Stimulated activated CD8-positive, alpha-beta memory T cell treated with anti-CD3 and anti-CD28 coated beads, Interleukin-15, amount 100 ng/mL, for 48 hours (primary cell): ENCODE measurements at regions not wholly inside any gene's neighbourhood (a gene's known extent, or its start where the extent isn't known, plus 50 kb on each side); places are given as distances from the start of the nearest gene placed in this dataset.
"Not testable (repeated sequence)": the region's sequence is repeated elsewhere in the genome, so short reads cannot be mapped to it uniquely, and the experiment has no call there.

Source experiments
- DNase-seq, 2 donors: peaks; one replicate each; pipeline ENCODE4 v3.0.0-alpha.2; 2020; ENCODE audit warnings: low read depth in 2 of 2

DNA sequence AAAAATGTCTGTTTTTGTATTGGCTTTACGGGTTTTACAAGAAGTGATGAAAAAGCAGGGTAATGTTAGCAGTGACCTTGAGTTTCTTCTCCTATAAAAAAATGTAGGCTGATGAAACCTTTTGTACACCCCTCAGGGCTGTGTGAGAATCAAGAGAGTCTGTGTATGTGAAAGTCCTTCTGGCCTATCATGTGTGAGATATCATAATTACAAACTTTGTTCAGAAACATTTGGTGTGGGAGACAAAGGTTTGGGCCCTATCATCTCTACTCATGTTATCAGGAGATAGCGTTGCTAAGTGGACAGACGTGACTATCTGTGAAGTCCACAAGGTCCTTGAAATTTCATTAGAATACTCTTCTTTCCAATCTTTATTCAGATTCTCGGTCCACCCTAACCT lies 170.6 kb upstream of the HAND2 start:
- no peak for DNase-seq

DNA sequence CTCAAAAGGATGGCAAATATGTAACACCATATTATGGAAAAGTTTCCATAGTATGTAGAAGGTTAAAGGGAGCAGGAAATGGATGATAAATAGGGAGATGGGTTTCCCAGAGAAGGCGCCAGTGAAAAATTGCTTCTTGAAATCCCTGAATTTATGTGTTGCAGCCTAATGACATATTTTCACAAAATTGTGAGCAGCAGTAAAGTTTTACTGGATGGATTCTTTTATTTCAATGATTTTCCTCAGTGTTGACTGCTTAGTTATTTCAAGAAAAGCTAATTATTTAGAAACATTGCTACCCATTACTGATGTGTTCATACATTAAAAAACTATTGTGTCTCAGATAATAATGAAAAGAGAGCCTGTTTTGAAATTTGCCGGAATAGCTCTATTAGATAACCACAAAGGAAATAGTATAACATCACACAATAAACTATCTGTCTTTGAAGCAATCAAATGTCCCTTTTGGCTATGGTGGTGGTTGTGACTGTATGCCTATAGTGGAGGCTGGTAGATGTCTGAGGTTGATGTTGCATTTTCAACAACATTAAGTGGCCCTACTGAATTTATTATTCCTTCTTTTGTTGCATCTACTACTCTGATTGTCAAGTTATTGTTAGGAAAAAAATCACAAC lies 169.9 kb upstream of the HAND2 start:
- no peak for DNase-seq

GRCh38 chr4:173698557-173699262 lies 168.7 kb upstream of the HAND2 start:
- DNase-seq, result no peak

DNA sequence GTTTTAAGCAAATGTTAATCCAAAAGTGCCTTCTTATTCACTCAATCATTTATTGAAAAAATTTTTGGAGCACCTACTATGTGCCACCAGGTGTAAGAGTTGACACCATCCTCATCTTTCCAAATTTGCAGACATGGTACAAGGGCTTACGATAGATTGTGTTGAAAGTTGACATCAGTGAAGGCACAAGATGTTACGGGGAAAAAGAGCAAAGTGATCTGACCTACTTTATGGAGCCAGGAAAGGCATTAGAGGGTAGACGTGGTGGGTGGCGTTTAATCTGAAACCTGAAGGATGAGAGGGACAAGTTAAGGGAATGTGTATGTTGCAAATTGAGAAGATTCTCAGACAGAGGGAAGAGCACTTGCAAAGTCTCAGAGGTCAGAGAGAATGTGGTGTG lies 167.8 kb upstream of the HAND2 start:
- no peak for DNase-seq

- DNase-seq, result no peak
Measured at GRCh38 chr4:173696551-173696950, 166.5 kb upstream of the HAND2 start.

DNA sequence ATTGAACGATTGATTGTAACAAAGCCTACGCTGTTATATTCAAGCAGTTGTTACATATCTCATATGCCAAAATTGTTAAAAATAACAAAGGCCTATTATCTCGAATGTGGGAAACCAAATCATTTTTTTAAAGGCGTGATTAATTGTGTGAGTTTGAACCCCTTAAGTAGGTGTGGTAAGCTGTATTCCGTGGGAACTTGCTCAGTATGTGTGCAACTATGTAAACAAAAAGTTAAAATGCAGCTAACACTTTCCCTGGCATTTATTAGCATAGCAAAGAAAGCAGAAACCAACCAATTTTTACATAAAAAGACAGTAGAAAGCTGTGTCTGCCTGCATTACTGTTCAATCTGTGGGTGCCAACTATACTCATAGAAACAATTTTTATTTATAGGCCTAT lies 166.0 kb upstream of the HAND2 start:
- DNase-seq, result no peak

GRCh38 chr4:173685831-173686210 lies 155.8 kb upstream of the HAND2 start:
- no peak for DNase-seq

DNA sequence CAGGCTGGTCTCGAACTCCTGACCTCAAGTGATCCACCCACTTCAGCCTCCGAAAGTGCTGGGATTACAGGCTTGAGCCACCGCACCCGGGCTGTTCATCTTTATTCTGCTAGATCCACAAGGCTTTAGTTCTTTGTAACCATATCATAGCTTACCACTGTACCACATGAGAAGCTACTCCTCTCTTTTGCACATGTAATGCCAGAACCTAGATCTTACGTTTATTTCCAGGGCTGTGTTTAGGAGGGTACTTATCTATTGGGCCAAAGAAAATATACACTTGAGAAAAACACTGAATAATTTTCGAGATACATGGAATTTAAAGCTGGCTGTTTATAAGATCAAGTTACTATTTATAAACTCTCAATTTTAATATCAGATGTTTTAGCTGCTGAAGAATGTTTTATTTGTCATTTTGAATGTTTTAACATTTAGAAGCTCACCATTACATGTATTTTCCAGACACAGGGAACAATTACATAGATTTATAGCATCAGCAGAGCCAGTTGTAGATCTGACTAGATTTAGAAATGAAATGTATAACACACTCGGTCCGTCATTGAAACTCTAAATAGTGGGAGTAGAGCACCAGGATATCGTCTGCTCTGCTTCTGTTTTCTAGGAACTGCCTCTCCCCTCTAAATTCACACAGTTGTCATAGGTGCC lies 155.3 kb upstream of the HAND2 start:
- DNase-seq, result no peak

GRCh38 chr4:173684223-173684622 lies 154.2 kb upstream of the HAND2 start:
- DNase-seq, result no peak

GRCh38 chr4:173682609-173683008 lies 152.6 kb upstream of the HAND2 start:
- no peak for DNase-seq

- DNase-seq, result no peak
Measured at GRCh38 chr4:173680278-173680677, 150.2 kb upstream of the HAND2 start.

- DNase-seq, result no peak
Measured at GRCh38 chr4:173675446-173675845, 145.4 kb upstream of the HAND2 start.

- DNase-seq, result no peak
Measured at GRCh38 chr4:173669460-173670179, 139.6 kb upstream of the HAND2 start.

DNA sequence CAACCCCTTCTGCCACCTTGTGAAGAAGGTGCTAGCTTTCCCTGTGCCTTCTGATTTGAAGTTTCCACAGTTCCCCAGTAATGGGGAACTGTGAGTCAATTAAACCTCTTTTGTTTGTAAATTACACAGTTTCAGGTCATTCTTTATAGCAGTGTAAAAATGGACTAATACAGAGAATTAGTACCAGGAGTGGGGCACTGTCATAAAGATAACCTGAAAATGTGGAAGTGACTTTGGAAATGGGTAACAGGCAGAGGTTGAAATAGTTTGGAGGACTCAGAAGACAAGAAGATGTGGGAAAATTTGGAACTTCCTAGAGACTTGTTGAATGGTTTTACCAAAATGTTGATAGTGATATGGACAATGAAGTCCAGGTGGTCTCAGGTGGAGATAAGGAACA lies 131.0 kb upstream of the HAND2 start:
- no peak for DNase-seq

GRCh38 chr4:173656898-173657297 lies 126.9 kb upstream of the HAND2 start:
- no peak for DNase-seq

DNA sequence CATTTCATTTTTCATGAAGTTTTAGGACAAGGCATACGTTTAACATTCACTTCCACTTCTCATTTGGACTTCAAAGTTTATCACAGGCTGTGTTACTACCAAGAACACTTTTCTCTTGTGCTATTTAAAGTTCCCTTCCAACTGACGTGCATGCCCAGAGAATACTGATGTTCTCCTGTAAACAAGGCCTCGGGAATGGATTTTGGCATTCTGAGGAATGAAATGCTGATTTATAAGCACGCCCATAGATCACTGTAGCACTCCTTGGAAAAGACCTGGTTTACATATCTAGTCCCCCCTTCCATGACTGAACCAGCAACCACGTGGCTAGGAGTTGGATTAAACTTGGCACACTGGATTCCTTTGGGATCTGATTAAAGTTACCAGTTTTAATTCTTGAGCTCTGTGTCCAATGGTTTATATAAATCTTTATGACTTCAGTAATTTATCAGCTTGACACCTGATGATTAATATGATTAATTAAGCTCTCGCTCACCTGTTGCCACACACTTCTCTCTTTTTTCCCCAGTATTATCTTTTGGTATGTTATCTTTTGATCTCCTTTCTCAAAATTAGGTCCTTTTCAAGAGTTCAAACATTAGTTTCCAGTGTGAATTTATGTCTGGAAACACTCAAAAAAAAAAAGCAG lies 122.4 kb upstream of the HAND2 start:
- DNase-seq, result no peak

DNA sequence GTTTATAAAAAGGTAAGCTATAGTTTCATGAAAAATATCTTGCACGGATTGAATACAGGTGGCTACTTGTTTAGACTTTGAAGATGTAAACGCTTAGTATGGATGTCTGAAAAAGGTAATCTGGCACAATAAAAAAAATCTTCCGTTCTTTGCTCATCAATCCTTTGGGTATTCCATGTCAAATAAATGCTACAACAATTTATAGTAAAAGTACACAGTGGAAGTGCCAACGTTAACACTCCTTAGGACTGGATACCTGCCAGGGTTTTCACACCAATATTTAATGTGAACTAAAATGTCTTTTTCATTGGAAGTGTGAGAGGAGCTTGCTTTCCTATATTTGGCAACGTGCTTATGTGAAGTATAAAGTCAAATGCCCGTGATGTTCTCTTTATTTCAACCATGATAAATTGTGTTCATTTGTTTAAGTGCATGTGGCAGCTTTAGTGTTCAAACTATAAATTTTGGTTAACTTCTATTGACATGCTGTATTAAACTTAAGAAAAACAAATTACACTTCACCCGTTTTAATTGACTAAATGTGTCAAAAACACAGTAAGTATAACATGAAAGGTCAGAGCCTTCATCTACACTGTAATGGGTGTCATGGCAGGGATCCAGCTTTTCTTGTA lies 121.7 kb upstream of the HAND2 start:
- DNase-seq, result no peak

DNA sequence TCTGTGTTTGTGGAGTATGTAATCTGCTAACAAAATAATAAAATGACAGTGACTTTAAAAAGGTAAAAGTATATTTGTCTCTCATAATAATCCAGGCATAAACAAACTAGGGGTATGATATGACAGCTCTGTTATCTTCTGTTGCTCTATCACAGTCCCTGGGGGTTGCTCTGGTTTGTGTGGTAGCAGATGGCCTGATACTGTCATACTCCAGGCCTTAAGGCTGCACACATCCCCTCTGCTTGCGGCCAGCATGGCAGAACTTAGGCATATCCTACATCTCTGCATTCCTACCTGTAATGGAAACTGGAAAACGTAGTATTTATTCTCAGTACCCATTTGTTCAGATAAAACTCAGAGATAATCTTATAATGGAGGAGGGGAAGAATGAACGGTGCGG lies 117.9 kb upstream of the HAND2 start:
- no peak for DNase-seq

DNA sequence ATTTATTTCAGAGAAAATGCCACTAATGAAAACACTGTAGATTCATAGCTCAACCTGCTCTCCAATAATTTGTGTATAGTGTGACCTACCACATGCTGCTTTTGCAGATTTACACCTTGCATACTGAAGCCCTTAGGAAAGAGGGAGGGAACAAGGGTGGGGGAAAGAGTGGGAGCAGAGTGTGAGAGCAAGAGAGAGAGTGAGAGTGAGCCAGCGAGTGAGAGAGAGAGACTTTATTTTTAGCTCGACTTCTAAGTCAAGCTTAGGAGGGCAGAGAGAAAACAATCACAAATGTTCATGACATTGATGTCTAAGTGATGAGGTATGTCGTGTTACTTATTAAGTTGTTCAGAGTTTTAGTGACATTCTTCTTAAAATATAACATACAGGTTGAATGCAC lies 112.5 kb upstream of the HAND2 start:
- no peak for DNase-seq

GRCh38 chr4:173635395-173635794 lies 105.4 kb upstream of the HAND2 start:
- DNase-seq, result no peak

DNA sequence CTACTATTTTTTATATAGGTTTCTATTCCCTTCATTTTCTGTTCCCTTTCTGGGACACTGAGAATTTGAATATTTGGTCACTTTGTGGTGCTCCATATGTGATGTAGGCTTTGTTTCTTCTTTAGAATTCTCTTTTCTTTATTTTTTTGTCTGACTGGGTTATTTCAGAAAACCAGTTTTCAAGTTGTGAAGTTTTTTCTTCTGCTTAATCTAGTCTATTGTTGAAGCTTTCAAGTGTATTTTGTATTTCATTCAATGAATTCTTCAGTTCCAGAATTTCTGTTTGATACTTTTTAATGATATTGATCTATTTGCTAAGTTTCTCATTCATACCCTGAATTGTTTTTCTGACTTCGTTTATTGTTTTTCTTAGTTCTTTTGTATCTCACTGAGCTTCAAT lies 96.2 kb upstream of the HAND2 start:
- DNase-seq, result no peak

DNA sequence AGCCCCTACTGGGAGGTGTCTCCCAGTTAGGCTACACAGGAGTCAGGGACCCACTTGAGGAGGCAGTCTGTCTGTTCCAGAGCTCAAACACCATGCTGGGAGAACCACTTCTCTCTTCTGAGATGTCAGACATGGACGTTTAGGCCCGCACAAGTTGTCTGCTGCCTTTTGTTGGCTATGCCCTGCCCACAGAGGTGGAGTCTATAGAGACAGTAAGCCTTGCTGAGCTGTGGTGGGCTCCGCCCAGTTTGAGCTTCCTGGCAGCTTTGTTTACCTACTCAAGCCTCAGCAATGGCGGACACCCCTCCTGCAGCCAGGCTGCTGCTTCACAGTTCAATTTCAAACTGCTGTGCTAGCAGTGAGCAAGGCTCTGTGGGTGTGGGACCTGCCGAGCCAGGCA lies 88.6 kb upstream of the HAND2 start:
- not testable (repeated sequence) for DNase-seq
